IMR-90 (cell line): ENCODE measurements at regions not wholly inside any gene's neighbourhood (a gene's known extent, or its start where the extent isn't known, plus 50 kb on each side); places are given as distances from the start of the nearest gene placed in this dataset.

Experiments used
- ATAC-seq: fragments of 200-7000 bp; cut with Tn5 transposase; 2 replicates; pipeline ENCODE4 v1.9.1; 2020; ENCODE audit warnings: low read depth, mild to moderate bottlenecking, moderate library complexity
- BruUV-seq: library from RNA; stranded (reverse); fragments of 400-500 nt; replicated peaks from 2 replicates; lab custom pipeline; 2021; lab: Mats Ljungman, UMichigan
- CTCF ChIA-PET: fragments of 300-600 bp; formaldehyde crosslinking; extraction: SDS; loops from one replicate; lab custom pipeline; 2021; ENCODE audit warnings: antibody characterized with exemption; lab: Yijun Ruan, JAX
- POLR2A ChIA-PET: fragments of 300-600 bp; sonication (Branson Sonifier 250); formaldehyde crosslinking; loops from one replicate; lab custom pipeline; 2022; ENCODE audit warnings: antibody characterized with exemption; ENCODE audit not compliant: unreplicated experiment; lab: Charles Lee
- DNase-seq: peaks from one replicate; pipeline ENCODE4 v3.0.0; 2013
- H2AFZ ChIP-seq: replicated peaks from 2 replicates; pipeline ENCODE3; 2013; ENCODE audit warnings: low read length, mild to moderate bottlenecking; ENCODE audit not compliant: poor library complexity
- H2AK5ac ChIP-seq: 2 replicates; pipeline ENCODE4 v1.6.1; 2013; ENCODE audit warnings: low read depth, low read length, inconsistent platforms
- H2AK9ac ChIP-seq: replicated peaks from 2 replicates; pipeline ENCODE3; 2013; ENCODE audit warnings: mild to moderate bottlenecking, low read depth, low read length, moderate library complexity; ENCODE audit not compliant: poor library complexity
- H2BK120ac ChIP-seq: 2 replicates; pipeline ENCODE4 v1.6.1; 2013; ENCODE audit warnings: low read depth, low read length, inconsistent platforms
- H2BK15ac ChIP-seq: 3 replicates; pipeline ENCODE4 v1.6.1; 2013; ENCODE audit warnings: low read depth, low read length, inconsistent platforms
- H2BK20ac ChIP-seq: 2 replicates; pipeline ENCODE4 v1.6.1; 2013; ENCODE audit warnings: low read depth, mild to moderate bottlenecking, inconsistent platforms, low read length, moderate library complexity
- H2BK5ac ChIP-seq: 2 replicates; pipeline ENCODE4 v1.6.1; 2013; ENCODE audit warnings: mild to moderate bottlenecking, low read depth, low read length, inconsistent platforms; ENCODE audit not compliant: poor library complexity, severe bottlenecking
- H3K14ac ChIP-seq: replicated peaks from 2 replicates; pipeline ENCODE4 v1.6.1; 2013; ENCODE audit warnings: low read depth, low read length, inconsistent platforms
- H3K18ac ChIP-seq: 2 replicates; pipeline ENCODE4 v1.6.1; 2013; ENCODE audit warnings: low read depth, low read length, control low read depth
- H3K23ac ChIP-seq: 2 replicates; pipeline ENCODE4 v1.6.1; 2013; ENCODE audit warnings: low read depth, low read length, inconsistent platforms
- H3K27ac ChIP-seq: 2 replicates; pipeline ENCODE4 v1.5.1; 2013; ENCODE audit warnings: mild to moderate bottlenecking, control low read depth, low read length; ENCODE audit not compliant: insufficient read depth
- H3K27me3 ChIP-seq: 2 replicates; pipeline ENCODE4 v1.6.1; 2013; ENCODE audit warnings: low read length; ENCODE audit not compliant: control insufficient read depth, insufficient read depth
- H3K36me3 ChIP-seq: 2 replicates; pipeline ENCODE4 v1.6.1; 2013; ENCODE audit warnings: low read length, mixed read lengths; ENCODE audit not compliant: control insufficient read depth, insufficient read depth
- H3K4ac ChIP-seq: 2 replicates; pipeline ENCODE4 v1.6.1; 2013; ENCODE audit warnings: low read depth, low read length, inconsistent platforms
- H3K4me1 ChIP-seq: 2 replicates; pipeline ENCODE4 v1.6.1; 2013; ENCODE audit warnings: low read length, mixed read lengths; ENCODE audit not compliant: control insufficient read depth, insufficient read depth
- H3K4me2 ChIP-seq: 2 replicates; pipeline ENCODE4 v1.6.1; 2013; ENCODE audit warnings: low read depth, mild to moderate bottlenecking, control low read depth, low read length, moderate library complexity
- H3K4me3 ChIP-seq: 2 replicates; pipeline ENCODE4 v1.5.1; 2013; ENCODE audit warnings: low read depth, mild to moderate bottlenecking, control low read depth, low read length, moderate library complexity; ENCODE audit not compliant: insufficient read depth
- H3K56ac ChIP-seq: 2 replicates; pipeline ENCODE4 v1.6.1; 2013; ENCODE audit warnings: low read length, inconsistent platforms; ENCODE audit not compliant: insufficient read depth; ENCODE audit errors: extremely low read depth
- H3K79me1 ChIP-seq, 2 experiments: 2 replicates each; pipeline ENCODE4 v1.6.1; 2013; ENCODE audit warnings: low read length in 2 of 2, inconsistent platforms in 1 of 2, low read depth in 1 of 2
- H3K9ac ChIP-seq: 2 replicates; pipeline ENCODE4 v1.6.1; 2013; ENCODE audit warnings: low read depth, low read length, control low read depth
- H3K9me1 ChIP-seq: 2 replicates; pipeline ENCODE4 v1.6.1; 2013; ENCODE audit warnings: low read length, inconsistent platforms; ENCODE audit not compliant: insufficient read depth
- H3K9me3 ChIP-seq: 2 replicates; pipeline ENCODE4 v1.6.1; 2013; ENCODE audit warnings: low read length; ENCODE audit not compliant: control insufficient read depth, insufficient read depth
- H4K20me1 ChIP-seq: 2 replicates; pipeline ENCODE4 v1.6.1; 2013; ENCODE audit warnings: low read length, inconsistent platforms; ENCODE audit not compliant: insufficient read depth
- H4K5ac ChIP-seq: 2 replicates; pipeline ENCODE4 v1.6.1; 2013; ENCODE audit warnings: mild to moderate bottlenecking, low read depth, low read length, control low read depth
- H4K8ac ChIP-seq, 2 experiments: 2 replicates each; pipeline ENCODE4 v1.6.1; 2013; ENCODE audit warnings: low read depth in 2 of 2, low read length in 2 of 2, control low read depth in 1 of 2, inconsistent platforms in 1 of 2
- H4K91ac ChIP-seq: 2 replicates; pipeline ENCODE4 v1.6.1; 2013; ENCODE audit warnings: low read depth, low read length, inconsistent platforms; ENCODE audit not compliant: insufficient read depth
- BHLHE40 ChIP-seq: fragments of 150-350 bp; IDR thresholded peaks from 2 replicates; pipeline ENCODE4 v1.6.1; 2016; ENCODE audit warnings: mild to moderate bottlenecking, low read depth, low read length
- CHD1 ChIP-seq: IDR thresholded peaks from 2 replicates; pipeline ENCODE4 v1.6.1; 2012; ENCODE audit warnings: low read depth, low read length, improper control_type of control experiment
- MAFK ChIP-seq: IDR thresholded peaks from 2 replicates; pipeline ENCODE4 v1.6.1; 2012; ENCODE audit warnings: low read depth, low read length, improper control_type of control experiment
- NFE2L2 ChIP-seq: fragments of 150-350 bp; IDR thresholded peaks from 2 replicates; pipeline ENCODE4 v1.6.1; 2016; ENCODE audit warnings: low read depth, mild to moderate bottlenecking, low read length
- RAD21 ChIP-seq: IDR thresholded peaks from 2 replicates; pipeline ENCODE4 v1.6.1; 2012; ENCODE audit warnings: low read length, improper control_type of control experiment
- RCOR1 ChIP-seq: IDR thresholded peaks from 2 replicates; pipeline ENCODE4 v1.6.1; 2012; ENCODE audit warnings: mild to moderate bottlenecking, low read length, improper control_type of control experiment; ENCODE audit not compliant: insufficient replicate concordance
- RFX5 ChIP-seq: IDR thresholded peaks from 2 replicates; pipeline ENCODE4 v1.8.0; 2012; ENCODE audit warnings: low read depth, mild to moderate bottlenecking, low read length, moderate library complexity
- SMC3 ChIP-seq: fragments of 150-350 bp; IDR thresholded peaks from 2 replicates; pipeline ENCODE4 v1.6.1; 2016; ENCODE audit warnings: low read depth, mild to moderate bottlenecking, antibody characterized with exemption, low read length, moderate library complexity
- WGBS, 2 experiments: methylation state at CpG; one replicate each; pipeline versions ENCODE4 v1.1.5 to v1.1.7; 2013; ENCODE audit warnings: missing lambda C conversion rate in 2 of 2; ENCODE audit not compliant: insufficient read length in 1 of 2; ENCODE audit errors: extremely low coverage in 2 of 2; 5-methylcytosine and 5-hydroxymethylcytosine counted together
- dilution Hi-C: fragments of 300-500 bp; cut with HindIII; formaldehyde crosslinking; loops from one replicate; pipeline ENCODE4 v1.14.3; 2018; ENCODE audit warnings: low sequenced_read_pairs; ENCODE audit not compliant: unreplicated experiment
- in situ Hi-C: fragments of 300-500 bp; cut with MboI; formaldehyde crosslinking; loops from 3 replicates; pipeline ENCODE4 v1.14.3; 2019; ENCODE audit warnings: low sequenced_read_pairs, inconsistent platforms, mixed read lengths
- intact Hi-C: fragments of 100-400 bp; cut with micrococcal nuclease; formaldehyde crosslinking; loops from 2 replicates; pipeline ENCODE4 v1.10.0; 2022
- TF ChIP-seq, protein P1 (sequence below): fragments of 150-350 bp; IDR thresholded peaks from 2 replicates; pipeline ENCODE4 v1.6.1; 2016; ENCODE audit warnings: low read depth, mild to moderate bottlenecking, low read length, moderate library complexity, borderline replicate concordance
- TF ChIP-seq, protein P2 (sequence below): conservative IDR thresholded peaks from 2 replicates; pipeline ENCODE4 v1.5.1; 2012; ENCODE audit warnings: mild to moderate bottlenecking, low read depth, low read length, improper control_type of control experiment
- TF ChIP-seq, protein P3 (sequence below): fragments of 150-350 bp; IDR thresholded peaks from 2 replicates; pipeline ENCODE4 v1.6.1; 2017; ENCODE audit warnings: mild to moderate bottlenecking, antibody characterized with exemption, low read length, low read depth

DNA sequence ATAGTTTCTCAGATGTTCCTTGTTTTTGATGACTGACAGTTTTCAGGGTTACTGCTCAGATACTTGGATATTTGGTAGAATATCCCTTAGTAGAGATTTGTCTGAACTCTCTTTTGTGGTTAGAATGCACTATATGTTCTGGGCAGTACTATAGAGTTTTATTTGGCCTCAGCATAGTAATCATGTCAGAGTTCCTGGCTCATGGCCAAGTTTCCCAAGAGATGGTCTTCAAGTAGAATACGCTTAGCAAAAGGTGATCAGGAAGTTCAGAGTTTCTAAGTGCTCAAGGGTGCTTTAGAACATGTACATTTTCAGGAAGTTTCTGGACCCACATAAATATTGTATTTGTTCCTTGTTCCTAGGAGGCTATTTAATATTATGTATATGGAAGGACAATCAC, 1209.7 kb upstream of the GJE1 start:
- H3K9me3 ChIP-seq = no peaks in the 10 kb centered on the region
- no peak overlapping the region for H3K56ac ChIP-seq
- no peak overlapping the region for H3K9ac ChIP-seq
- no peaks in the 10 kb centered on the region for H3K79me1 ChIP-seq
- no CpG with 5 or more reads among the region's 1 CpG for WGBS, 2 experiments
- ATAC-seq (no peak), DNase-seq (no peak)
- no peaks in the 10 kb centered on the region; the same call in 1 of the 2 replicates for H3K4me1 ChIP-seq
- H2BK15ac ChIP-seq = peak overlapping the region; percentile 95; the same call in 2 of the 3 replicates
- H2AFZ ChIP-seq = no peak overlapping the region
- in situ Hi-C loops = loop anchor here (25.0 kb wide), 1 partner anchor 1561 kb away; the partner anchor contains the start of gene CITED2
- H2BK120ac ChIP-seq = peak overlapping the region; percentile 74
- H3K36me3 ChIP-seq = no peaks in the 10 kb centered on the region
- peak overlapping the region; percentile 6 to 71; a peak in 1 of 4 replicates for H4K8ac ChIP-seq
- no peak overlapping the region for H2BK5ac ChIP-seq
- peak overlapping the region; percentile 91; the same call in 1 of the 2 replicates for H3K4ac ChIP-seq
- TF ChIP-seq BHLHE40 (no peak), CHD1 (no peak), RFX5 (no peak), RAD21 (no peak), MAFK (no peak), SMC3 (no peak), NFE2L2 (no peak), RCOR1 (no peak)
- TF ChIP-seq, protein P1, sequence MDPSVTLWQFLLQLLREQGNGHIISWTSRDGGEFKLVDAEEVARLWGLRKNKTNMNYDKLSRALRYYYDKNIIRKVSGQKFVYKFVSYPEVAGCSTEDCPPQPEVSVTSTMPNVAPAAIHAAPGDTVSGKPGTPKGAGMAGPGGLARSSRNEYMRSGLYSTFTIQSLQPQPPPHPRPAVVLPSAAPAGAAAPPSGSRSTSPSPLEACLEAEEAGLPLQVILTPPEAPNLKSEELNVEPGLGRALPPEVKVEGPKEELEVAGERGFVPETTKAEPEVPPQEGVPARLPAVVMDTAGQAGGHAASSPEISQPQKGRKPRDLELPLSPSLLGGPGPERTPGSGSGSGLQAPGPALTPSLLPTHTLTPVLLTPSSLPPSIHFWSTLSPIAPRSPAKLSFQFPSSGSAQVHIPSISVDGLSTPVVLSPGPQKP = no peak
- TF ChIP-seq, protein P2, sequence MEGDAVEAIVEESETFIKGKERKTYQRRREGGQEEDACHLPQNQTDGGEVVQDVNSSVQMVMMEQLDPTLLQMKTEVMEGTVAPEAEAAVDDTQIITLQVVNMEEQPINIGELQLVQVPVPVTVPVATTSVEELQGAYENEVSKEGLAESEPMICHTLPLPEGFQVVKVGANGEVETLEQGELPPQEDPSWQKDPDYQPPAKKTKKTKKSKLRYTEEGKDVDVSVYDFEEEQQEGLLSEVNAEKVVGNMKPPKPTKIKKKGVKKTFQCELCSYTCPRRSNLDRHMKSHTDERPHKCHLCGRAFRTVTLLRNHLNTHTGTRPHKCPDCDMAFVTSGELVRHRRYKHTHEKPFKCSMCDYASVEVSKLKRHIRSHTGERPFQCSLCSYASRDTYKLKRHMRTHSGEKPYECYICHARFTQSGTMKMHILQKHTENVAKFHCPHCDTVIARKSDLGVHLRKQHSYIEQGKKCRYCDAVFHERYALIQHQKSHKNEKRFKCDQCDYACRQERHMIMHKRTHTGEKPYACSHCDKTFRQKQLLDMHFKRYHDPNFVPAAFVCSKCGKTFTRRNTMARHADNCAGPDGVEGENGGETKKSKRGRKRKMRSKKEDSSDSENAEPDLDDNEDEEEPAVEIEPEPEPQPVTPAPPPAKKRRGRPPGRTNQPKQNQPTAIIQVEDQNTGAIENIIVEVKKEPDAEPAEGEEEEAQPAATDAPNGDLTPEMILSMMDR = no peak
- TF ChIP-seq, protein P3, sequence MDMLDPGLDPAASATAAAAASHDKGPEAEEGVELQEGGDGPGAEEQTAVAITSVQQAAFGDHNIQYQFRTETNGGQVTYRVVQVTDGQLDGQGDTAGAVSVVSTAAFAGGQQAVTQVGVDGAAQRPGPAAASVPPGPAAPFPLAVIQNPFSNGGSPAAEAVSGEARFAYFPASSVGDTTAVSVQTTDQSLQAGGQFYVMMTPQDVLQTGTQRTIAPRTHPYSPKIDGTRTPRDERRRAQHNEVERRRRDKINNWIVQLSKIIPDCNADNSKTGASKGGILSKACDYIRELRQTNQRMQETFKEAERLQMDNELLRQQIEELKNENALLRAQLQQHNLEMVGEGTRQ = no peak
- no TSS peak for BruUV-seq
- H3K27ac ChIP-seq = no peak overlapping the region
- no peak overlapping the region for H3K4me2 ChIP-seq
- H2BK20ac ChIP-seq = peak overlapping the region; percentile 92; the same call in 1 of the 2 replicates
- dilution Hi-C loops = no loop called here
- no peak overlapping the region for H2AK9ac ChIP-seq
- 0 out of 2 replicates have a peak, but pooled peaks cover 4% of the 10 kb centered on the region for H3K9me1 ChIP-seq
- ChIA-PET CTCF (interaction anchor here (0.7 kb wide), 1 partner anchor 336 kb away, joined by 3 read pairs; no protein-coding TSS in a partner anchor), POLR2A (no interaction called here)
- peak overlapping the region; percentile 3; the same call in 1 of the 2 replicates for H3K18ac ChIP-seq
- no peak overlapping the region for H3K14ac ChIP-seq
- H2AK5ac ChIP-seq = peak overlapping the region; percentile 89; the same call in 1 of the 2 replicates
- H4K5ac ChIP-seq = peak overlapping the region; percentile 50; the same call in 1 of the 2 replicates
- H4K91ac ChIP-seq = peak overlapping the region; percentile 66
- H4K20me1 ChIP-seq = no peaks in the 10 kb centered on the region
- intact Hi-C loops = loop anchor here (5.0 to 10.0 kb wide), 2 partner anchors 871 to 1028 kb away; no protein-coding TSS in a partner anchor
- H3K27me3 ChIP-seq = no peaks in the 10 kb centered on the region
- no peak overlapping the region for H3K4me3 ChIP-seq
- H3K23ac ChIP-seq = no peak overlapping the region
